ENCODE measurements at regions not wholly inside any gene's neighbourhood (a gene's known extent, or its start where the extent isn't known, plus 50 kb on each side); places are given as distances from the start of the nearest gene placed in this dataset.

DNA sequence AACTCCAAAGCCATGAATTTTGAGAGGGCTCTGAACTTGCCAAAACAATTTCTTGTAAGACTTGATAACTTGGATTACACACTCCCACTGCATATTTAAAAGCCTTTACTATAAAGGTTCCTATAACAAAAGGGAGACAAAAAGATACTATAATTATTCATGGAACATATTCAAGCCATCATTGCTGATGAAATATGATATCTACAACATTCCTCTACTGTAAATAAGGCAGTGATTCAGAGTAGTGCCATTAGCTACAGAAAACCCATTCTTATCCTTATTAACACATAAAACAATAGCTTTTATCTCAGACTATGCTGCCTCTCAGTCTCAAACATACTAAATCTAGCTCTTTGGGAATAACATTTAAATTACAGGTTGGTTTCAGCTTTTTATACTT lies 675.5 kb upstream of the CXADR start:
- Histone ChIP-seq H3K27me3 (no peaks in the 10 kb centered on the region), H3K9me3 (no peaks in the 10 kb centered on the region), H3K36me3 (no peaks in the 10 kb centered on the region), H3K27ac (no peak overlapping the region), H3K4me3 (no peak overlapping the region), H3K4me1 (peaks cover 0 to 12% of the 10 kb centered on the region in 2 donors)
- DNase-seq = no peak
- ATAC-seq = no peak
- TF ChIP-seq POLR2A (IDR thresholded peaks at IDR 0.05) (no peak), CTCF (IDR thresholded peaks at IDR 0.05 in 4 of 5, conservative IDR thresholded peaks at IDR 0.05 in 1 of 5) (no peak)
- in situ Hi-C loops (cut with MboI; ENCODE audit: low sequenced_read_pairs in 4 of 4) = no loop called here
- intact Hi-C loops (cut with DNase I; ENCODE audit: low total_unique reads) = no loop called here

DNA sequence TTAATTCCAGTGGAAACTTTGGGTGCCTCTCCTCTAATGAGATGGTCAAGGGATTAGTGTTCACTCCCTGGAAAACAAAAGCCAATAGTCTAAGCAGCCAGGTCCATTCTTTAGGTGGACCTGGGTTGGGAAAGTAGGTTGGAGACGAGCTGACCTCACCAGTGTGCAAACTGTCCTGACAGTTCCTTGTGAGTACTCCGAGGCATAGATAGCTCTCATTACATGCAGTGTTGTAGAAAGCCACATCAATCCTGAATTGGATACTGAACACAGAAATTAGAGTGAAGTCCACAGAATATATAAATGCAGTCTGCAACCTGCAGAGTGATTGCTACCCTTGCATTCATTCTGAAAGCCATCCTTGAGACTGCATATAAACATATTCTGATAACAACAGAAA lies 675.1 kb upstream of the CXADR start:
- DNase-seq (no peak), ATAC-seq (no peak)
- TF ChIP-seq POLR2A (IDR thresholded peaks at IDR 0.05) = no peak
- TF ChIP-seq CTCF (IDR thresholded peaks at IDR 0.05 in 4 of 5, conservative IDR thresholded peaks at IDR 0.05 in 1 of 5) = no peak
- Histone ChIP-seq H3K27me3 (no peaks in the 10 kb centered on the region), H3K9me3 (no peaks in the 10 kb centered on the region), H3K27ac (no peak overlapping the region), H3K36me3 (no peaks in the 10 kb centered on the region), H3K4me3 (no peak overlapping the region), H3K4me1 (peaks cover 0 to 12% of the 10 kb centered on the region in 2 donors)
- intact Hi-C loops (cut with DNase I; ENCODE audit: low total_unique reads) (no loop called here), in situ Hi-C loops (cut with MboI; ENCODE audit: low sequenced_read_pairs in 4 of 4) (no loop called here)

DNA sequence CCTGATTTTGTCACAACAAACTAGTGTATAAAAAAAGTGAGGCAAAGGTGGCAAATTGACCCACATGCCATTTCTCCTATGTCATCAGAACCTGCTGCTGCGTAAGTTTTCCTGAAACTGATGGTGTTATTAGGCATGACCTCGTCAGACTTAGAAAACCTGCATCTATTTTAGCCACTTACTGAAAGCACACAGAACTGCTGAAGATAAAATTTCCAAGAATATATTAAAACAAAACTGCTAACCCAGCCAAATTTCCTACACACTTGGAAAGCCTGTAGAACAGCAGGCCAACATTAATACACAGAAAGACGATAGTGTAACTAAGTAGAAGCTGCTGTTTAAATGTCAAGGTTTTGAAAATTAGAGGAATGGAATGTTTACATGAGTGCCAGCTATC lies 674.5 kb upstream of the CXADR start:
- no peak for TF ChIP-seq CTCF (IDR thresholded peaks at IDR 0.05 in 4 of 5, conservative IDR thresholded peaks at IDR 0.05 in 1 of 5)
- TF ChIP-seq POLR2A (IDR thresholded peaks at IDR 0.05) = no peak
- H3K27me3 ChIP-seq = no peaks in the 10 kb centered on the region
- H3K27ac ChIP-seq = no peak overlapping the region
- peaks cover 0 to 12% of the 10 kb centered on the region in 2 donors for H3K4me1 ChIP-seq
- intact Hi-C loops (cut with DNase I; ENCODE audit: low total_unique reads) (no loop called here), in situ Hi-C loops (cut with MboI; ENCODE audit: low sequenced_read_pairs in 4 of 4) (no loop called here)
- DNase-seq (no peak), ATAC-seq (no peak)
- H3K4me3 ChIP-seq = no peak overlapping the region
- H3K9me3 ChIP-seq = no peaks in the 10 kb centered on the region
- no peaks in the 10 kb centered on the region for H3K36me3 ChIP-seq

- H3K4me3 ChIP-seq = no peak overlapping the region
- intact Hi-C loops (cut with DNase I; ENCODE audit: low total_unique reads) = no loop called here
- ATAC-seq (no peak), DNase-seq (no peak)
- no peak overlapping the region for H3K27ac ChIP-seq
- no peak for TF ChIP-seq CTCF (IDR thresholded peaks at IDR 0.05 in 4 of 5, conservative IDR thresholded peaks at IDR 0.05 in 1 of 5)
- no peak for TF ChIP-seq POLR2A (IDR thresholded peaks at IDR 0.05)
- H3K36me3 ChIP-seq = no peaks in the 10 kb centered on the region
- no peaks in the 10 kb centered on the region for H3K9me3 ChIP-seq
- H3K27me3 ChIP-seq = no peaks in the 10 kb centered on the region
- in situ Hi-C loops (cut with MboI; ENCODE audit: low sequenced_read_pairs in 4 of 4) = no loop called here
- peaks cover 0 to 12% of the 10 kb centered on the region in 2 donors for H3K4me1 ChIP-seq
Observed at GRCh38 chr21:16840538-16840937, 672.3 kb upstream of the CXADR start.

DNA sequence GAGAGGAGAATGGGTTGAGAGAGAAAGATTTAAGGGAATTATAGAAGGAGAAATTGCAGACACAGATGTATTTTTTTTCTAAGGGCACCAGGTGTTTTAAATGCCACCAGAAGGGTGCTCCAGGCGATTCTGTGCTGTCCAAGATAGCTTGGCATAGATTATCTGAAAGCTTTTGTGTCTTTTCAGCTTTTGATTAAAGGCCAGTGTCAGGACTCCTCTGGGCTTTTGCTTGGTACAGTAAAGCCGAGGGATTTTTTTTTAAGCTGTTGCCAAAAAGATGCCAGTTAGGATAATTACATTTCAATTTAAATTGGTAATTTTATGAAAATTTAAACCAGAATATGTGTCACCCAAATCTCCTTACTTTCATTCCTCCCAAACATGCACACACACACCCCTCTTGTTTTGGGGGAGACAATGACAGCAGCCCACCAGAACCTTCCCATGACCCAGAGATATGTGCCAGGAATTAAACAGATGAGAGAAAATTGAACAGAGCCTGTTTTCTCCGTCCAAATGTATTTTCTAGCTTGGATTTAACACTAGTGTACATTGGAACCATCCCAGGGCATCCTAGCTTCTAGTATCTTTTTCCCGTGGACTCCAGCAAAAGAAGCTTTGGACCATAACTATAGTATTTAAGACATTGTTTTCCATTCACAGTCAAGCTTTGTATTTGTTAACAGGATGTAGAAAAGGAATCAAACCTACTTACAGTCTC lies 670.7 kb upstream of the CXADR start:
- ATAC-seq = no peak
- no peaks in the 10 kb centered on the region for H3K27me3 ChIP-seq
- in situ Hi-C loops (cut with MboI; ENCODE audit: low sequenced_read_pairs in 4 of 4) (no loop called here), intact Hi-C loops (cut with DNase I; ENCODE audit: low total_unique reads) (no loop called here)
- H3K36me3 ChIP-seq = no peaks in the 10 kb centered on the region
- H3K4me1 ChIP-seq = peaks cover 0 to 10% of the 10 kb centered on the region in 2 donors
- DNase-seq = no peak
- H3K27ac ChIP-seq = no peak overlapping the region
- H3K9me3 ChIP-seq = no peaks in the 10 kb centered on the region
- TF ChIP-seq POLR2A (IDR thresholded peaks at IDR 0.05) = no peak
- TF ChIP-seq CTCF (IDR thresholded peaks at IDR 0.05 in 4 of 5, conservative IDR thresholded peaks at IDR 0.05 in 1 of 5) = no peak
- H3K4me3 ChIP-seq = no peak overlapping the region

All from gastrocnemius medialis (tissue), 4 donors.